ENCODE measurements at regions not wholly inside any gene's neighbourhood (a gene's known extent, or its start where the extent isn't known, plus 50 kb on each side); places are given as distances from the start of the nearest gene placed in this dataset.
"Not testable (repeated sequence)": the region's sequence is repeated elsewhere in the genome, so short reads cannot be mapped to it uniquely, and the experiment has no call there.

DNA sequence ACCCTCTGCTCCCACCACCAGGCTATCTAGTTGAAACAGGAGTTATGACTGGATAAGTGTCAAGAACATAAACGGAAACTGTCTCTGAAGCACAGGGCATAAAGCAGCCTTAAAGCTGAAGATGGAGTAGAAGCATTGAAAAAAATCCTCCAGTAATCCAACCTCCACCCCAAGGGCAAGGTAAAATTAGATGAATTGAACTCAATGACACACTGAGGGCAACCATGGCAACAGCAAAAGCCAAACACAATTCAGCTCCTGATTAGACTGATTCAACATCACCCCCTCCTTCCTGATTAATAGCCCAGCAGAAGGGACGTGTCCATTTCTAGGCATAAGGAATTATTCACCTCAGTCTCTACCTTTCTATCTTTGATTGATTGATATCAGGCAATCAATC lies 183.2 kb upstream of the MAP3K1 start:
- Mint-ChIP-seq H3K27me3 (no peaks in the 10 kb centered on the region), H3K27ac (no peak overlapping the region), H3K4me1 (no peaks in the 10 kb centered on the region), H3K36me3 (ENCODE audit: low read depth) (no peaks in the 10 kb centered on the region), H3K4me3 (no peak overlapping the region), H3K9me3 (peaks cover 7% of the 10 kb centered on the region)
- DNase-seq (no peak), ATAC-seq (ENCODE audit: low read depth) (no peak)
- TF ChIP-seq, protein P1, sequence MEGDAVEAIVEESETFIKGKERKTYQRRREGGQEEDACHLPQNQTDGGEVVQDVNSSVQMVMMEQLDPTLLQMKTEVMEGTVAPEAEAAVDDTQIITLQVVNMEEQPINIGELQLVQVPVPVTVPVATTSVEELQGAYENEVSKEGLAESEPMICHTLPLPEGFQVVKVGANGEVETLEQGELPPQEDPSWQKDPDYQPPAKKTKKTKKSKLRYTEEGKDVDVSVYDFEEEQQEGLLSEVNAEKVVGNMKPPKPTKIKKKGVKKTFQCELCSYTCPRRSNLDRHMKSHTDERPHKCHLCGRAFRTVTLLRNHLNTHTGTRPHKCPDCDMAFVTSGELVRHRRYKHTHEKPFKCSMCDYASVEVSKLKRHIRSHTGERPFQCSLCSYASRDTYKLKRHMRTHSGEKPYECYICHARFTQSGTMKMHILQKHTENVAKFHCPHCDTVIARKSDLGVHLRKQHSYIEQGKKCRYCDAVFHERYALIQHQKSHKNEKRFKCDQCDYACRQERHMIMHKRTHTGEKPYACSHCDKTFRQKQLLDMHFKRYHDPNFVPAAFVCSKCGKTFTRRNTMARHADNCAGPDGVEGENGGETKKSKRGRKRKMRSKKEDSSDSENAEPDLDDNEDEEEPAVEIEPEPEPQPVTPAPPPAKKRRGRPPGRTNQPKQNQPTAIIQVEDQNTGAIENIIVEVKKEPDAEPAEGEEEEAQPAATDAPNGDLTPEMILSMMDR (IDR thresholded peaks at IDR 0.05), result no peak
- ChIA-PET CTCF (no interaction called here), POLR2A (no interaction called here)
- intact Hi-C loops (cut with micrococcal nuclease), result no loop called here

- Mint-ChIP-seq H3K36me3 (ENCODE audit: low read depth) (no peaks in the 10 kb centered on the region), H3K27ac (no peak overlapping the region), H3K4me3 (no peak overlapping the region), H3K4me1 (no peaks in the 10 kb centered on the region), H3K27me3 (no peaks in the 10 kb centered on the region), H3K9me3 (peaks cover 10% of the 10 kb centered on the region)
- intact Hi-C loops (cut with micrococcal nuclease), result no loop called here
- no peak for ATAC-seq (ENCODE audit: low read depth)
- DNase-seq, result no peak
- TF ChIP-seq, protein P1 (IDR thresholded peaks at IDR 0.05), result no peak
- ChIA-PET POLR2A (no interaction called here), CTCF (no interaction called here)
Observed at GRCh38 chr5:56631719-56632118, 183.6 kb upstream of the MAP3K1 start.

DNA sequence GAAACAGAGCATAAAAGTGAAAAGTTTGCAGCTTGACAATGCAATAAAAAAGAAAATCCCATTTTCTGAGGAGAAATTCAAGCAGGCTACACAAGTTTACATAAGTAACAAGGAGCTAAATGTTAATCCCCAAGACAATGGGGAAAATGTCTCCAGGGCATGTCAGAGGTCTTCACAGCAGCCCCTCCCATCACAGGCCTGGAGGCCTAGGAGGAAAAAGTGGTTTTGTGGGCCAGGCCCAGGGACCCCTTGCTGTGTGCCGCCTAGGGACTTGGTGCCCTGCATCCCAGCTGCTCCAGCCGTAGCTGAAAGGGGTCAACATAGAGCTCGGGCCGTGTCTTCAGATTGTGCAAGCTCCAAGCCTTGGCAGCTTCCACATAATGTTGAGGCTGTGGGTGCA lies 186.7 kb upstream of the MAP3K1 start:
- H3K36me3 Mint-ChIP-seq (ENCODE audit: low read depth); H3K27ac Mint-ChIP-seq; ATAC-seq (ENCODE audit: low read depth); H3K4me3 Mint-ChIP-seq; H3K27me3 Mint-ChIP-seq; H3K4me1 Mint-ChIP-seq; intact Hi-C loops (cut with micrococcal nuclease); DNase-seq; CTCF ChIA-PET: not testable (repeated sequence)
- POLR2A ChIA-PET, result interaction anchor here (1.4 kb wide), 1 partner anchor 10 kb away, joined by 4 read pairs; no protein-coding TSS in a partner anchor
- H3K9me3 Mint-ChIP-seq, result peaks cover 14% of the 10 kb centered on the region

DNA sequence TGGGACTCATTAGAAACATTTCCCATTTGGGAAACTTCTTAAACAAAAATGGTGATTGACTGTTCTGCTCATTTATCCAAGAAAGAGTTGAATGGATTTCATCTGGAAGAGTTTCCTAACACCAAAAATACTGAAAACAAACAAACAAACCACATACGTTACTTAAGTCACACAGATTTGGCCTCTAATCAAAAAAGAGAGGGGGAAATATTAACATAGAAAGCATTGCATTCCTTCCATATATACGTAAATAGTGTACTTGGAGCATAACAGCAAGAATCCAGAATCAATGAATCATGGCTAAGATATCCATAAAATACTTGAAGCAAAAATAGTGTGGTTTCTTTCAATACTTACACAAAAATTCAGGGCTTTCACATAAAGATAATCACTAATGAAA lies 189.8 kb upstream of the MAP3K1 start:
- no peak overlapping the region for H3K27ac Mint-ChIP-seq
- DNase-seq (no peak), ATAC-seq (ENCODE audit: low read depth) (no peak)
- H3K27me3 Mint-ChIP-seq, result no peaks in the 10 kb centered on the region
- H3K36me3 Mint-ChIP-seq (ENCODE audit: low read depth), result no peaks in the 10 kb centered on the region
- no peaks in the 10 kb centered on the region for H3K4me1 Mint-ChIP-seq
- peaks cover 21% of the 10 kb centered on the region for H3K9me3 Mint-ChIP-seq
- ChIA-PET POLR2A (no interaction called here), CTCF (no interaction called here)
- no peak overlapping the region for H3K4me3 Mint-ChIP-seq
- intact Hi-C loops (cut with micrococcal nuclease), result no loop called here
- TF ChIP-seq, protein P1 (IDR thresholded peaks at IDR 0.05), result no peak

GRCh38 chr5:56624751-56625150 lies 190.6 kb upstream of the MAP3K1 start:
- no peak for DNase-seq
- Mint-ChIP-seq H3K4me3 (no peak overlapping the region), H3K9me3 (peaks cover 17% of the 10 kb centered on the region), H3K36me3 (ENCODE audit: low read depth) (no peaks in the 10 kb centered on the region), H3K4me1 (no peaks in the 10 kb centered on the region), H3K27me3 (no peaks in the 10 kb centered on the region), H3K27ac (no peak overlapping the region)
- intact Hi-C loops (cut with micrococcal nuclease), result no loop called here
- CTCF ChIA-PET, result no interaction called here
- no peak for ATAC-seq (ENCODE audit: low read depth)
- TF ChIP-seq, protein P1 (IDR thresholded peaks at IDR 0.05), result no peak
- POLR2A ChIA-PET, result no interaction called here

- TF ChIP-seq, protein P1 (IDR thresholded peaks at IDR 0.05), result no peak
- POLR2A ChIA-PET, result no interaction called here
- ATAC-seq (ENCODE audit: low read depth), result no peak
- Mint-ChIP-seq H3K27ac (no peak overlapping the region), H3K27me3 (no peaks in the 10 kb centered on the region), H3K4me1 (no peaks in the 10 kb centered on the region), H3K4me3 (no peak overlapping the region), H3K36me3 (ENCODE audit: low read depth) (peaks cover 5% of the 10 kb centered on the region), H3K9me3 (peaks cover 30% of the 10 kb centered on the region)
- DNase-seq, result no peak
- CTCF ChIA-PET, result no interaction called here
- intact Hi-C loops (cut with micrococcal nuclease), result no loop called here
Observed at GRCh38 chr5:56622141-56622540, 193.2 kb upstream of the MAP3K1 start.

Measured in activated B cell treated with CpG ODN at 0.5 μM for 24 hours (primary cell).